H1 (cell line): ENCODE measurements at regions not wholly inside any gene's neighbourhood (a gene's known extent, or its start where the extent isn't known, plus 50 kb on each side); places are given as distances from the start of the nearest gene placed in this dataset.

Experiments
- CTCF ChIA-PET: fragments of 300-600 bp; sonication (Branson Sonifier 250); formaldehyde crosslinking; loops from one replicate; lab custom pipeline; 2021; ENCODE audit not compliant: partially characterized antibody; lab: Charles Lee
- POLR2A ChIA-PET: fragments of 300-600 bp; sonication (Branson Sonifier 250); formaldehyde crosslinking; loops from one replicate; lab custom pipeline; 2021; ENCODE audit warnings: inconsistent platforms; ENCODE audit not compliant: partially characterized antibody; lab: Charles Lee
- DNase-seq, 2 experiments: peaks; one replicate each; pipeline versions ENCODE4 v3.0.0 to v3.0.0-alpha.2; 2010 to 2022; ENCODE audit warnings: low spot score in 2 of 2, low read depth in 1 of 2, mixed read lengths in 1 of 2
- FAIRE-seq: peaks from 2 replicates; lab custom pipeline; 2011; peaks lifted over from hg19 to GRCh38; lab: Jason Lieb, UNC
- H2AFZ ChIP-seq: 2 replicates; pipeline ENCODE4 v1.8.1; 2012; ENCODE audit warnings: low read length, inconsistent platforms
- H2AK5ac ChIP-seq: 2 replicates; pipeline ENCODE4 v1.6.1; 2013; ENCODE audit warnings: low read depth, low read length
- H2BK120ac ChIP-seq: replicated peaks from 2 replicates; pipeline ENCODE3; 2013; ENCODE audit warnings: low read depth, low read length, inconsistent platforms
- H2BK12ac ChIP-seq: 2 replicates; pipeline ENCODE4 v1.6.1; 2013; ENCODE audit warnings: low read depth, low read length
- H2BK15ac ChIP-seq: 2 replicates; pipeline ENCODE4 v1.6.1; 2013; ENCODE audit warnings: low read length
- H2BK20ac ChIP-seq: 2 replicates; pipeline ENCODE4 v1.6.1; 2013; ENCODE audit warnings: low read length
- H2BK5ac ChIP-seq: 2 replicates; pipeline ENCODE4 v1.6.1; 2013; ENCODE audit warnings: low read depth, low read length
- H3K14ac ChIP-seq: 2 replicates; pipeline ENCODE4 v1.6.1; 2013; ENCODE audit warnings: inconsistent platforms; ENCODE audit not compliant: insufficient read length
- H3K18ac ChIP-seq: 2 replicates; pipeline ENCODE4 v1.6.1; 2013; ENCODE audit warnings: low read length; ENCODE audit errors: extremely low read depth
- H3K23ac ChIP-seq: 2 replicates; pipeline ENCODE4 v1.6.1; 2013; ENCODE audit warnings: inconsistent platforms; ENCODE audit not compliant: insufficient read length
- H3K23me2 ChIP-seq: 2 replicates; pipeline ENCODE4 v1.6.1; 2013; ENCODE audit warnings: low read depth, low read length
- H3K27ac ChIP-seq: 2 replicates; pipeline ENCODE4 v1.6.1; 2011; ENCODE audit warnings: low read depth, low read length, inconsistent platforms
- H3K27me3 ChIP-seq, 4 experiments: replicated peaks in 1 of 4; 1 replicate in 1 of 4; 2 replicates in 3 of 4; pipeline versions ENCODE4 v1.6.1 to v1.8.1; 2011 to 2013; ENCODE audit warnings: low read length in 3 of 4, mild to moderate bottlenecking in 3 of 4, inconsistent platforms in 2 of 4, mixed read lengths in 2 of 4, moderate library complexity in 1 of 4; ENCODE audit not compliant: control insufficient read depth in 3 of 4, insufficient read depth in 3 of 4; ENCODE audit errors: extremely low read depth in 1 of 4
- H3K36me3 ChIP-seq, 4 experiments: 2 replicates each; pipeline versions ENCODE4 v1.6.1 to v1.8.1; 2011 to 2013; ENCODE audit warnings: mild to moderate bottlenecking in 4 of 4, low read length in 3 of 4, moderate library complexity in 2 of 4, control low read depth in 1 of 4, inconsistent platforms in 1 of 4; ENCODE audit not compliant: insufficient read depth in 4 of 4, control insufficient read depth in 2 of 4
- H3K4ac ChIP-seq: replicated peaks from 2 replicates; pipeline ENCODE3; 2013; ENCODE audit warnings: low read length, low read depth, mixed read lengths, inconsistent platforms; ENCODE audit not compliant: insufficient read length
- H3K4me1 ChIP-seq, 4 experiments: replicated peaks in 1 of 4; 1 replicate in 1 of 4; 2 replicates in 3 of 4; pipeline versions ENCODE4 v1.6.1 to v1.8.1; 2011 to 2013; ENCODE audit warnings: low read length in 3 of 4, inconsistent platforms in 2 of 4, mixed read lengths in 1 of 4; ENCODE audit not compliant: insufficient read depth in 4 of 4, control insufficient read depth in 3 of 4
- H3K4me2 ChIP-seq, 2 experiments: 2 replicates each; pipeline versions ENCODE4 v1.6.1 to v1.8.1; 2011 to 2013; ENCODE audit warnings: low read depth in 2 of 2, low read length in 2 of 2, control low read depth in 1 of 2, inconsistent platforms in 1 of 2, mild to moderate bottlenecking in 1 of 2; ENCODE audit not compliant: insufficient read depth in 1 of 2
- H3K4me3 ChIP-seq, 4 experiments: fragments of 200-600, 300-600 bp in 1 of 4; sonication (generic), shearing (Covaris generic), sonication (Bioruptor Twin) in 1 of 4; 2 replicates each; pipeline versions ENCODE4 v1.5.1 to v1.8.1; 2011 to 2016; ENCODE audit warnings: low read length in 4 of 4, low read depth in 3 of 4, control low read depth in 2 of 4, inconsistent platforms in 2 of 4, mild to moderate bottlenecking in 2 of 4, mixed read lengths in 1 of 4, moderate library complexity in 1 of 4; ENCODE audit not compliant: insufficient read depth in 2 of 4; ENCODE audit errors: extremely low read depth in 1 of 4
- H3K56ac ChIP-seq: replicated peaks from 2 replicates; pipeline ENCODE3; 2013; ENCODE audit warnings: low read depth, mild to moderate bottlenecking, mixed read lengths, low read length, inconsistent platforms; ENCODE audit not compliant: insufficient read length
- H3K79me1 ChIP-seq: 2 replicates; pipeline ENCODE4 v1.6.1; 2013; ENCODE audit warnings: low read depth, low read length, control low read depth
- H3K79me2 ChIP-seq, 2 experiments: 2 replicates each; pipeline versions ENCODE4 v1.6.1 to v1.8.1; 2012 to 2013; ENCODE audit warnings: low read length in 2 of 2, mild to moderate bottlenecking in 2 of 2, inconsistent platforms in 1 of 2; ENCODE audit not compliant: insufficient read depth in 2 of 2, control insufficient read depth in 1 of 2
- H3K9ac ChIP-seq, 4 experiments: replicated peaks in 1 of 4; 1 replicate in 1 of 4; 2 replicates in 3 of 4; pipeline versions ENCODE4 v1.6.1 to v1.8.1; 2011 to 2013; ENCODE audit warnings: low read depth in 3 of 4, low read length in 3 of 4, control low read depth in 2 of 4, mild to moderate bottlenecking in 2 of 4, moderate library complexity in 2 of 4, inconsistent platforms in 1 of 4; ENCODE audit errors: extremely low read depth in 1 of 4
- H3K9me3 ChIP-seq, 2 experiments: 2 replicates each; pipeline versions ENCODE4 v1.6.1 to v1.8.1; 2012 to 2013; ENCODE audit warnings: mild to moderate bottlenecking in 2 of 2, moderate library complexity in 2 of 2, control low read depth in 1 of 2, inconsistent platforms in 1 of 2, low read depth in 1 of 2, low read length in 1 of 2, mixed read lengths in 1 of 2; ENCODE audit not compliant: insufficient read depth in 2 of 2
- H4K20me1 ChIP-seq, 2 experiments: replicated peaks in 1 of 2; 2 replicates each; pipeline versions ENCODE3 to v1.8.1; 2011 to 2013; ENCODE audit warnings: inconsistent platforms in 2 of 2, low read length in 2 of 2, mild to moderate bottlenecking in 1 of 2; ENCODE audit not compliant: insufficient read depth in 2 of 2, control insufficient read depth in 1 of 2
- H4K5ac ChIP-seq: 2 replicates; pipeline ENCODE4 v1.6.1; 2013; ENCODE audit warnings: low read length, low read depth, mixed read lengths, inconsistent platforms; ENCODE audit not compliant: insufficient read length
- H4K8ac ChIP-seq: 2 replicates; pipeline ENCODE4 v1.8.0; 2013; ENCODE audit warnings: mild to moderate bottlenecking, moderate library complexity, low read length, inconsistent platforms; ENCODE audit not compliant: insufficient read depth; ENCODE audit errors: extremely low read depth
- H4K91ac ChIP-seq: replicated peaks from 2 replicates; pipeline ENCODE3; 2013; ENCODE audit warnings: low read length, mixed read lengths, inconsistent platforms; ENCODE audit not compliant: insufficient read length
- ASH2L ChIP-seq: fragments of 200-600, 300-600 bp; sonication (generic); IDR thresholded peaks from one replicate; pipeline ENCODE4 v1.7.1; 2017; ENCODE audit warnings: low read length
- CREB1 ChIP-seq: IDR thresholded peaks from 2 replicates; pipeline ENCODE4 v1.6.1; 2012; ENCODE audit warnings: inconsistent platforms
- CTBP2 ChIP-seq: IDR thresholded peaks from 2 replicates; pipeline ENCODE4 v1.7.0; 2011; ENCODE audit warnings: borderline replicate concordance, mild to moderate bottlenecking, moderate library complexity, mixed read lengths, low read length; ENCODE audit not compliant: insufficient read depth, insufficient read length
- JUND ChIP-seq: IDR thresholded peaks from 2 replicates; pipeline ENCODE4 v1.6.1; 2011; ENCODE audit warnings: mild to moderate bottlenecking, improper control_type of control experiment, low read length
- POU5F1 ChIP-seq: IDR thresholded peaks from 2 replicates; pipeline ENCODE4 v1.6.1; 2011; ENCODE audit warnings: low read depth, mild to moderate bottlenecking, low read length, moderate library complexity
- RFX5 ChIP-seq: IDR thresholded peaks from 2 replicates; pipeline ENCODE4 v1.6.1; 2011; ENCODE audit warnings: low read depth, low read length, improper control_type of control experiment, borderline replicate concordance
- RNF2 ChIP-seq: fragments of 200-900, 300-1000 bp; sonication (generic); IDR thresholded peaks from 2 replicates; pipeline ENCODE4 v1.7.1; 2016; ENCODE audit warnings: borderline replicate concordance, low read depth, mild to moderate bottlenecking, antibody characterized with exemption, low read length; ENCODE audit not compliant: poor library complexity, severe bottlenecking; ENCODE audit errors: missing control alignments
- SP4 ChIP-seq: IDR thresholded peaks from 2 replicates; pipeline ENCODE4 v1.6.1; 2012; ENCODE audit warnings: low read length, inconsistent platforms
- SRF ChIP-seq: IDR thresholded peaks from 2 replicates; pipeline ENCODE4 v1.6.1; 2011; ENCODE audit warnings: mild to moderate bottlenecking, low read depth, low read length, moderate library complexity
- TEAD4 ChIP-seq: IDR thresholded peaks from 2 replicates; pipeline ENCODE4 v1.6.1; 2012; ENCODE audit warnings: low read depth, low read length, inconsistent platforms, mixed read lengths
- WGBS, 2 experiments: shearing (Covaris generic) in 1 of 2; methylation state at CpG; one replicate each; pipeline versions ENCODE4 v1.1.6 to v1.1.7; 2013 to 2015; ENCODE audit warnings: low lambda C conversion rate in 2 of 2, mixed read lengths in 2 of 2, inconsistent platforms in 1 of 2, low coverage in 1 of 2, missing lambda C conversion rate in 1 of 2; ENCODE audit not compliant: insufficient replicate concordance in 2 of 2, insufficient coverage in 1 of 2, insufficient read length in 1 of 2; ENCODE audit errors: extremely low coverage in 1 of 2, missing lambda C conversion rate in 1 of 2; 5-methylcytosine and 5-hydroxymethylcytosine counted together
- TF ChIP-seq, protein P1 (sequence below): IDR thresholded peaks from 2 replicates; pipeline ENCODE4 v1.6.1; 2012; ENCODE audit warnings: low read length, inconsistent platforms
- TF ChIP-seq, protein P2 (sequence below): IDR thresholded peaks from 2 replicates; pipeline ENCODE4 v1.6.1; 2011; ENCODE audit warnings: low read depth, mild to moderate bottlenecking, low read length; ENCODE audit not compliant: insufficient read depth

DNA sequence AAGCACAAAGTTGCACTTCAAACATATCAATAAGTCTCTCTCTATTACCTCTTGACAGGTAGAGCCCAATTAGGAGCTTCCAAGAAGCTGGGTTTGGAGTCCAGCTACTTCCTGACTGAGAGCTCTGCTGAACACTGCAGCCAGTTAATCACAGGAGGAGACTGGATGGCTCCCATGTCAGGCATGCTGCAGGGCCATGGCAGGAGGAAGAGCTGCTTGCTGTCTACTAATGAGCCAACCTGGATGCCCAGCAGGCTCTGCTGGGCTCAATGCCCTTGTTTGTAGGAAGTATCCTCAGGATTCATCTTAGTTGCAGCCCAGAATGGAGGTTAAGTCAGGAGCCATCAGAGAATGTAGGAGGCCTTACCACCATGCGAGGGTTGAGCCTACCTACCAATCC, 91.9 kb downstream of the TMEM215 start:
- H3K4me2 ChIP-seq: no peak overlapping the region
- H4K5ac ChIP-seq: no peak overlapping the region
- ChIA-PET POLR2A (no interaction called here), CTCF (interaction anchor here (0.9 kb wide), 1 partner anchor 10 kb away, joined by 3 read pairs; no protein-coding TSS in a partner anchor)
- no peak overlapping the region for H2BK12ac ChIP-seq
- no peak for DNase-seq
- H3K9ac ChIP-seq: no peak overlapping the region
- no peak overlapping the region for H3K4me3 ChIP-seq
- H2BK15ac ChIP-seq: no peak overlapping the region
- no peak overlapping the region for H3K4ac ChIP-seq
- H2AK5ac ChIP-seq: no peak overlapping the region
- H4K91ac ChIP-seq: no peak overlapping the region
- no peaks in the 10 kb centered on the region for H4K20me1 ChIP-seq
- no peaks in the 10 kb centered on the region for H3K79me1 ChIP-seq
- no peaks in the 10 kb centered on the region for H3K9me3 ChIP-seq
- H2BK5ac ChIP-seq: no peak overlapping the region
- no peak overlapping the region for H3K18ac ChIP-seq
- FAIRE-seq: no peak
- no peak overlapping the region for H2BK20ac ChIP-seq
- H3K27ac ChIP-seq: no peak overlapping the region
- no peaks in the 10 kb centered on the region for H3K36me3 ChIP-seq
- no peaks in the 10 kb centered on the region for H3K79me2 ChIP-seq
- WGBS, 2 experiments: 86% methylated on average over 1 of the region's 1 CpG; no CpG with 5 or more reads in 1 of the 2 experiments
- H3K27me3 ChIP-seq: no peaks in the 10 kb centered on the region
- no peaks in the 10 kb centered on the region; the same call in 1 of the 2 replicates for H3K23me2 ChIP-seq
- H3K14ac ChIP-seq: no peak overlapping the region
- no peak overlapping the region for H2AFZ ChIP-seq
- no peak overlapping the region for H3K56ac ChIP-seq
- H4K8ac ChIP-seq: no peak overlapping the region
- no peak overlapping the region for H2BK120ac ChIP-seq
- H3K23ac ChIP-seq: no peak overlapping the region
- H3K4me1 ChIP-seq: peaks cover 0 to 4% (median 2%) of the 10 kb centered on the region in 4 experiments; a peak in 2 of 7 replicates
- TF ChIP-seq, protein P1, sequence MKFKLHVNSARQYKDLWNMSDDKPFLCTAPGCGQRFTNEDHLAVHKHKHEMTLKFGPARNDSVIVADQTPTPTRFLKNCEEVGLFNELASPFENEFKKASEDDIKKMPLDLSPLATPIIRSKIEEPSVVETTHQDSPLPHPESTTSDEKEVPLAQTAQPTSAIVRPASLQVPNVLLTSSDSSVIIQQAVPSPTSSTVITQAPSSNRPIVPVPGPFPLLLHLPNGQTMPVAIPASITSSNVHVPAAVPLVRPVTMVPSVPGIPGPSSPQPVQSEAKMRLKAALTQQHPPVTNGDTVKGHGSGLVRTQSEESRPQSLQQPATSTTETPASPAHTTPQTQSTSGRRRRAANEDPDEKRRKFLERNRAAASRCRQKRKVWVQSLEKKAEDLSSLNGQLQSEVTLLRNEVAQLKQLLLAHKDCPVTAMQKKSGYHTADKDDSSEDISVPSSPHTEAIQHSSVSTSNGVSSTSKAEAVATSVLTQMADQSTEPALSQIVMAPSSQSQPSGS: no peak
- TF ChIP-seq TEAD4 (no peak), CTBP2 (no peak), CREB1 (no peak), POU5F1 (no peak), RNF2 (no peak), SP4 (no peak), JUND (no peak), SRF (no peak), RFX5 (no peak), ASH2L (no peak)
- TF ChIP-seq, protein P2, sequence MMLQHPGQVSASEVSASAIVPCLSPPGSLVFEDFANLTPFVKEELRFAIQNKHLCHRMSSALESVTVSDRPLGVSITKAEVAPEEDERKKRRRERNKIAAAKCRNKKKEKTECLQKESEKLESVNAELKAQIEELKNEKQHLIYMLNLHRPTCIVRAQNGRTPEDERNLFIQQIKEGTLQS: no peak
